Endothelial cell of umbilical vein (primary cell): ENCODE measurements at regions not wholly inside any gene's neighbourhood (a gene's known extent, or its start where the extent isn't known, plus 50 kb on each side); places are given as distances from the start of the nearest gene placed in this dataset.

Experiments used
- BruUV-seq: library from RNA; stranded (reverse); fragments of 400-500 nt; replicated peaks from 2 replicates; lab custom pipeline; 2021; lab: Mats Ljungman, UMichigan
- CTCF ChIA-PET: fragments of 300-600, 350-600 bp; sonication (Branson Sonifier 250); formaldehyde crosslinking; loops from one replicate; lab custom pipeline; 2021; ENCODE audit warnings: antibody characterized with exemption, inconsistent platforms; lab: Charles Lee
- POLR2A ChIA-PET: fragments of 300-600, 350-600 bp; sonication (Branson Sonifier 250); formaldehyde crosslinking; loops from one replicate; lab custom pipeline; 2021; ENCODE audit warnings: antibody characterized with exemption, inconsistent platforms; lab: Charles Lee
- DNase-seq: peaks from one replicate; pipeline ENCODE4 v3.0.0-alpha.2; 2011; ENCODE audit warnings: low read depth, low spot score
- FAIRE-seq: peaks from 2 replicates; lab custom pipeline; 2011; peaks lifted over from hg19 to GRCh38; lab: Jason Lieb, UNC
- H2AFZ ChIP-seq: 2 replicates; pipeline ENCODE4 v1.6.0; 2012; ENCODE audit warnings: low read depth, low read length, control low read depth, inconsistent platforms
- H3K27ac ChIP-seq: 2 replicates; pipeline ENCODE4 v1.5.1; 2011; ENCODE audit warnings: low read depth, mild to moderate bottlenecking, control low read depth, low read length, moderate library complexity; ENCODE audit not compliant: insufficient read depth
- H3K27me3 ChIP-seq, 2 experiments: 2 replicates each; pipeline versions ENCODE4 v1.6.0 to v1.6.1; 2011; ENCODE audit warnings: low read length in 2 of 2, mixed read lengths in 1 of 2; ENCODE audit not compliant: control insufficient read depth in 2 of 2, insufficient read depth in 2 of 2
- H3K36me3 ChIP-seq, 2 experiments: 2 replicates in 1 of 2; 3 replicates in 1 of 2; pipeline ENCODE4 v1.5.1; 2011; ENCODE audit warnings: low read length in 2 of 2, mild to moderate bottlenecking in 1 of 2, moderate library complexity in 1 of 2; ENCODE audit not compliant: control insufficient read depth in 2 of 2, insufficient read depth in 2 of 2; ENCODE audit errors: extremely low read depth in 1 of 2
- H3K4me1 ChIP-seq: 3 replicates; pipeline ENCODE4 v1.5.1; 2011; ENCODE audit warnings: mild to moderate bottlenecking, low read length; ENCODE audit not compliant: control insufficient read depth, insufficient read depth; ENCODE audit errors: extremely low read depth
- H3K4me2 ChIP-seq: 2 replicates; pipeline ENCODE4 v1.6.1; 2011; ENCODE audit warnings: low read length, control low read depth, mixed read lengths; ENCODE audit not compliant: insufficient read depth
- H3K4me3 ChIP-seq, 3 experiments: fragments of 200-600 bp in 1 of 3; sonication (generic), shearing (Covaris generic) in 1 of 3; replicated peaks in 1 of 3; 2 replicates each; pipeline ENCODE4 v1.5.1; 2011 to 2016; ENCODE audit warnings: control low read depth in 3 of 3, low read length in 3 of 3, mild to moderate bottlenecking in 2 of 3, inconsistent platforms in 1 of 3, low read depth in 1 of 3, moderate library complexity in 1 of 3; ENCODE audit not compliant: insufficient read depth in 1 of 3
- H3K79me2 ChIP-seq: 2 replicates; pipeline ENCODE4 v1.6.0; 2012; ENCODE audit warnings: low read length, inconsistent platforms; ENCODE audit not compliant: control insufficient read depth, insufficient read depth
- H3K9ac ChIP-seq: replicated peaks from 2 replicates; pipeline ENCODE3; 2011; ENCODE audit warnings: low read length, control low read depth; ENCODE audit not compliant: insufficient read depth; ENCODE audit errors: extremely low read depth
- H3K9me1 ChIP-seq: replicated peaks from 3 replicates; pipeline ENCODE4 v1.6.0; 2011; ENCODE audit warnings: mild to moderate bottlenecking, low read length; ENCODE audit not compliant: control insufficient read depth, insufficient read depth; ENCODE audit errors: extremely low read depth
- H3K9me3 ChIP-seq: replicated peaks from 2 replicates; pipeline ENCODE4 v1.5.1; 2012; ENCODE audit warnings: low read length, inconsistent platforms; ENCODE audit not compliant: control insufficient read depth, insufficient read depth
- H4K20me1 ChIP-seq: replicated peaks from 2 replicates; pipeline ENCODE3; 2011; ENCODE audit warnings: mild to moderate bottlenecking, low read length; ENCODE audit not compliant: control insufficient read depth, insufficient read depth; ENCODE audit errors: extremely low read depth
- CTCF ChIP-seq, 2 donors: IDR thresholded peaks; 1 replicate in 1 of 2; 2 replicates in 1 of 2; pipeline ENCODE4 v1.5.1; 2011; ENCODE audit warnings: low read length in 2 of 2, mild to moderate bottlenecking in 2 of 2, moderate library complexity in 2 of 2, control low read depth in 1 of 2, inconsistent platforms in 1 of 2, low read depth in 1 of 2; ENCODE audit not compliant: insufficient read depth in 1 of 2; ENCODE audit errors: extremely low read depth in 1 of 2
- EZH2 ChIP-seq: IDR thresholded peaks from 2 replicates; pipeline ENCODE4 v1.6.1; 2012; ENCODE audit warnings: borderline replicate concordance, low read depth, mild to moderate bottlenecking, moderate library complexity, low read length, inconsistent platforms; ENCODE audit not compliant: severe bottlenecking
- FOS ChIP-seq: IDR thresholded peaks from 2 replicates; pipeline ENCODE4 v1.6.1; 2011; ENCODE audit warnings: mild to moderate bottlenecking, low read length, moderate library complexity, borderline replicate concordance; ENCODE audit not compliant: insufficient read depth
- GATA2 ChIP-seq: IDR thresholded peaks from 2 replicates; pipeline ENCODE4 v1.7.0; 2011; ENCODE audit warnings: low read depth, mild to moderate bottlenecking, moderate library complexity, mixed read lengths, low read length; ENCODE audit not compliant: insufficient read length, insufficient read depth
- JUN ChIP-seq: IDR thresholded peaks from 2 replicates; pipeline ENCODE4 v1.6.1; 2011; ENCODE audit warnings: borderline replicate concordance, low read depth; ENCODE audit not compliant: insufficient read length, insufficient read depth
- MAX ChIP-seq: IDR thresholded peaks from 2 replicates; pipeline ENCODE4 v1.6.1; 2011; ENCODE audit not compliant: insufficient read depth, insufficient read length
- MYC ChIP-seq: IDR thresholded peaks from one replicate; pipeline ENCODE4 v1.6.1; 2011; ENCODE audit warnings: mild to moderate bottlenecking, low read depth, low read length
- POLR2A ChIP-seq: IDR thresholded peaks from 2 replicates; pipeline ENCODE4 v1.6.1; 2012; ENCODE audit warnings: low read depth, mild to moderate bottlenecking, control low read depth, low read length
- POLR2AphosphoS5 ChIP-seq: IDR thresholded peaks from 2 replicates; pipeline ENCODE4 v1.6.1; 2012; ENCODE audit warnings: low read depth, mild to moderate bottlenecking, control low read depth, low read length, moderate library complexity; ENCODE audit not compliant: insufficient read depth
- dilution Hi-C: fragments of 300-500 bp; cut with MboI; formaldehyde crosslinking; loops from one replicate; pipeline ENCODE4 v1.15.0; 2019; ENCODE audit warnings: low sequenced_read_pairs; ENCODE audit not compliant: extremely low pct_ligation_motif_present
- intact Hi-C: fragments of 100-400 bp; cut with micrococcal nuclease; formaldehyde crosslinking; loops from one replicate; pipeline ENCODE4 v1.10.0; 2022

GRCh38 chr16:63945806-63946205 lies 1176.1 kb downstream of the CDH11 start:
- DNase-seq (no peak), FAIRE-seq (no peak)
- CTCF ChIA-PET, result no interaction called here
- H3K79me2 ChIP-seq, result no peaks in the 10 kb centered on the region
- no peak overlapping the region for H3K27ac ChIP-seq
- no peaks in the 10 kb centered on the region for H4K20me1 ChIP-seq
- BruUV-seq, result no TSS peak
- no peaks in the 10 kb centered on the region for H3K27me3 ChIP-seq
- H2AFZ ChIP-seq, result no peak overlapping the region
- TF ChIP-seq JUN, result no peak
- TF ChIP-seq GATA2, result no peak
- no peak for TF ChIP-seq MAX
- TF ChIP-seq MYC, result no peak
- no peak for TF ChIP-seq POLR2A
- intact Hi-C loops (no loop called here), dilution Hi-C loops (no loop called here)
- no peaks in the 10 kb centered on the region for H3K9me3 ChIP-seq
- H3K4me2 ChIP-seq, result no peak overlapping the region
- POLR2A ChIA-PET, result no interaction called here
- H3K4me1 ChIP-seq, result no peaks in the 10 kb centered on the region
- no peaks in the 10 kb centered on the region for H3K9me1 ChIP-seq
- no peaks in the 10 kb centered on the region for H3K36me3 ChIP-seq
- no peak overlapping the region for H3K9ac ChIP-seq
- no peak overlapping the region for H3K4me3 ChIP-seq

GRCh38 chr16:63943566-63943965 lies 1178.3 kb downstream of the CDH11 start:
- intact Hi-C loops, result no loop called here

More at GRCh38 chr16:63943566-63943965, 1178.3 kb downstream of the CDH11 start:
- Histone ChIP-seq H2AFZ (no peak overlapping the region), H3K27me3 (no peaks in the 10 kb centered on the region), H3K4me3 (no peak overlapping the region), H4K20me1 (no peaks in the 10 kb centered on the region), H3K9me1 (no peaks in the 10 kb centered on the region), H3K4me2 (no peak overlapping the region), H3K9ac (no peak overlapping the region), H3K79me2 (no peaks in the 10 kb centered on the region), H3K27ac (no peak overlapping the region), H3K4me1 (no peaks in the 10 kb centered on the region), H3K36me3 (no peaks in the 10 kb centered on the region), H3K9me3 (no peaks in the 10 kb centered on the region)
- FAIRE-seq, result no peak
- no TSS peak for BruUV-seq
- no peak for TF ChIP-seq MYC
- TF ChIP-seq GATA2, result no peak
- no peak for TF ChIP-seq POLR2AphosphoS5
- no peak for TF ChIP-seq JUN
- TF ChIP-seq MAX, result no peak
- TF ChIP-seq POLR2A, result no peak
- TF ChIP-seq FOS, result no peak
- TF ChIP-seq CTCF (IDR thresholded peaks at IDR 0.05; ENCODE audit: extremely low read depth in 1 of 2, insufficient read depth in 1 of 2, low read depth in 1 of 2, low read length in 2 of 2), result no peak
- TF ChIP-seq EZH2, result no peak
- ChIA-PET CTCF (no interaction called here), POLR2A (no interaction called here)
- no peak for DNase-seq
- dilution Hi-C loops, result no loop called here
